ENCODE measurements at regions not wholly inside any gene's neighbourhood (a gene's known extent, or its start where the extent isn't known, plus 50 kb on each side); places are given as distances from the start of the nearest gene placed in this dataset.
A peak's percentile ranks its signal among the peaks of the same experiment; 100 is the strongest.
"Not testable (repeated sequence)": the region's sequence is repeated elsewhere in the genome, so short reads cannot be mapped to it uniquely, and the experiment has no call there.

DNA sequence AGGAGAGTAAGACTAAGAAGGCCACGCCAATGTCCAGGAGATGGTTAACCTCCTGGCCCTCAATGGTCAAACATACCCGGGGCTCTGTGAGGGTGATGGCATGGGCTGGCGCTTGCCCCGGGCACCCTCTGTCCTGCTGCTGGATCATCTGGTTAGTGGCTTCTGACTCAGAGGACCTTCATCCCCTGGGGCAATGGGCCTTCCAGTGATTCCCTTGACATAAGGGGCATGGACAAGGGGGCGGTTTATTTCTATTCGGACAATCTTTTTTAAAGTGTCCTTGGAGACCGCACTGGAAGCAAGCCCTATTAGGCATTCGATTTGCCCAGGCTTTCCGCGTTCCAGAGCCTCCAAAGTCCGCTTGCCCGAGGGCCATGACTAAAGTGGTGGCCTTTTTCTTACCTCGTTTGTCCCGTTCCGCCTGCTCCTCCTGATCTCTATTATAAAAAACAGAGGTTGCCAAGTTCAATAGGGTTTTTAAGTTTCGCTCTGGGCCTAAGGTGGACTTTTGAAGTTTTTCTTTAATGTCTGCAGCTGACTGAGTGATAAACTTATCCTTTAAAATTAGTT, 93.4 kb upstream of the RHOBTB1 start:
- DNase-seq: not testable (repeated sequence)

DNA sequence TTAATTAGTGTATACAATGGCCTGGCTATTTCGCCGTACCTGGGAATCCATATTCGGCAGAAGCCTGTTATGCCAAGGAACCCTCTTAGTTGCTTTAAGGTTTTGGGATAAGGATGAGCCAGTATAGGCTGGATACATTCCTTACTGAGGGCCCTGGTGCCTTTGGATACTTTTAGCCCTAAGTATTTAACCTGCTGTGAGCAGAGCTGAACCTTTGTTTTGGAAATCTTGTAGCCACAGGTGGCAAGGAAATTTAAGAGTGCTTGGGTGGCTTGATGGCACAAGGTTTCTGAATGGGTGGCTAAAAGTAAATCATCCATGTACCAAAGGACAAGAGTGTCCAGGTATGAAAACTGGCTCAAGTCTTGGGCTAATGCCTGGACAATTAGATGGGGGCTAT, 92.2 kb upstream of the RHOBTB1 start:
- not testable (repeated sequence) for DNase-seq

DNA sequence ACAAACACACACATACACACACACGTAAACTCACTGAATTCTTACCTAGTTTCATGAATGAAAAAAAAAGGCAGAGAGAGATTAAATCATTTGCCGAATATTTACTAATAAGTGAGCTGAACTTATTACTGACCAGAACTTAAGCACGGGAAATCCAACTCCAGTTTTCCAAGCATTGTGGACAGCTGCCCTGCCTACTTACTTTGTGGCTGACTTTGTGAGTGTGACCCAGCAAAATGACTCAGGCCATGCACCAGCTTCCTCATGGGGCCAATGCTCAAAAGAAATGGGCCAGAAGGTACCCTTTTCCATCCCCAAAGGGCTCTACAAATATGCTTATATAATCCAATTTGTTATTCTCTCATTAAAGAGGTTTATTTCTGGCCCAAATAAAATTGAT, 87.4 kb upstream of the RHOBTB1 start:
- no peak for DNase-seq

DNA sequence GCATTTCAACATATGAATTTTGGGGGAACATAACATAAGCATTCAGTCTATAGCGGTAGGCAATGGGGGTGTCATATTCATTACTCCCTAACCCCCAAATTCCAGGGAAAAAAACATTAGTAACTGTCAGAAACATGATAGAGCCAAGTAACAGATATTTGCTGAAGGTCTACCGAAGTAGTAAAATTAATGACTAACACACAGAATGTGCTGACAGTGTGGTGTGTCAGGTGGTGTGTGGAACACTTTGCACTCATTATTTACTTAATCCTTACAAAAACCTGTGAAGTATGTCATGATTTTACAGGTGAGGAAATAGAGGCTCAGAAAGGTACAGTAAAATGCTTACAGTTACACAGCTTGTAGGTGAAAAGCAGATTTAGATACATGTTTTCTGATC, 85.4 kb upstream of the RHOBTB1 start:
- no peak for DNase-seq

DNA sequence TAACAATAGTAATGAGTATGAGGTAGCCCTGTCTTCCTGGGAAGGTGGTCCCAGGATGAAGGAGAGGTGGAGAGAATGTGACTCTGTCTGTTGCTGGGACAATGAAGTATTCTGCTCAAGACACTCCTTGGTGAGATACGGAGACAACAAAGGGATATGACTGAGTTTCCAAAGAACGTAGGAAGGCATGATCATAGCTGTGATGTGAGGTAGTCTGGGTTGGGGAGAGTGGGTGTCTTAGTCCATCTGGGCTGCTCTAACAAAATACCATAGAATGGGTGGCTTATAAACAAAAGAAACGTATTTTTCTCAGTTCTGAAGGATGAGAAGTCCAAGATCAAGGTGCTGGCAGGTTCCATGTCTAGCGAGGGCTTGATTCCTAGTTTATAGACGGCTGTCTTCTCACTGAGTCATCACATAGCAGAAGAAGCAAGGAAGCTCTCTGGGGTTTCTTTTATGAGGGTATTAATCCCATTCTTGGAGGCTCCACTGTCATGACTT, 84.9 kb upstream of the RHOBTB1 start:
- no peak for DNase-seq

DNA sequence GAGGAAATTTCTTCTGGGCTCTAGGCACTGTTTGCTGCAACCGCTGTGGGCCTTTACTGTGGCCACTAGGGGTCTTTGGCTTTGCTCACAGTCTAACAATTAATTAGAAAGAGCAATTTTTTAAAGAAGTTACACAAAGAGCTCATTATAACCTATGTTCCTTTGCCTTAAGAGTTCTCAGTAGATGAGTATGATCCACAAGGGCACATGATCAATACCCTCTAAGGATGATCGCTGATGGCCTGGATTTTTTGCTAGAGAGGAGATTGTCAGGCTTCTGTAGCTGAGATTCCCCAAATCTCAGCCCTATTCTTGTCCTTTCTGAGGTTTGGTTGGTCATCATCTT, 80.8 kb upstream of the RHOBTB1 start:
- DNase-seq: no peak

DNA sequence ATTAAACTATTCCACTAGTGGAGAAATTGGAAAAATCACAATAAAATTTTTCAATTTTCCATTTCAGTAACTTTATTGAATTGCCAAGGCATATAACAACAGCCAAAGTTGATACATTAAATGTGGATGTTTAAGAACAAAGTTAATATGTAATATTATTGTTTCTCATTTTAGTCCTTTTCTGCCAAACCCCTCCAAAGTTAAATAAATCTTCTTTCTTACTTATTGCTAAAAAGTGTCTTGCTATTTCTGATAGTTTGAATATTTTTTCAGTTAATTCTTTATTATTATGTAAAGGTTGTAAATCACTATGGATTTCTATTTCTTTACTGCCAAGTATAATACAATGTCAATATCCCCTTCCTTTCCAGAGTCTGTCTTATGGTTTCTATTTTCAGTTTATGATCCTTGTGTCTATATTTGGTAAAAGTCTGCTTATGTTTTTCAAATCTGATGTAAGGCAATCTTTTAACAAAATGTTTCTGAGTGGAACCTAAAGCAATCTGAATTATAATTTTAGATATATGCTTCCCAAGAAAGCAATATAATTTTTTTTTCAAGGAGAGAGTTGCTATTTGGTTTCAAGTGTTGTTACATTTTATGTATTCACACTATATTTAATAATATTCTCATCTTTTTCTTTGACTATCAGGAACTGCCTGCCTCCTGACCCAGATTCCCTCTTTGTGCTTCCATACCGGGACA, 80.3 kb upstream of the RHOBTB1 start:
- DNase-seq: no peak

DNA sequence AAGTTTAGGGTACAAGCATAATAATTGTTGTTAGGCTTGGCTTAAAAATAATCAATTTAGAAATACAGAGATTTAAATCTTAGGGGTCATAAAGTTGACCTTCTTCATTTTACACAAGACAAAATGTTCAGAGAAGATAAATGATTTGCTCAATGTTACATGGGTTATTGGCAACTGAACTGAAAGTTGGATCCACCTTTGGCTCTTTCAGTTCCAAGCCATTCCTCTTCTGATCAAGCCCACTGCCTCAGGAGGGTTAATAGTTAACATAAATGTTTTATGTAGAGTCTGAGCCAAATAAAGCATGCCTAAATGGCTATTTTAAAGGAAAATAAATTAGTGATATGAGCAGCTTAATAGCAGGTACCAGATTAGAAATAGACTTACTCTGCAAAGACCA, 79.1 kb upstream of the RHOBTB1 start:
- DNase-seq: no peak

DNA sequence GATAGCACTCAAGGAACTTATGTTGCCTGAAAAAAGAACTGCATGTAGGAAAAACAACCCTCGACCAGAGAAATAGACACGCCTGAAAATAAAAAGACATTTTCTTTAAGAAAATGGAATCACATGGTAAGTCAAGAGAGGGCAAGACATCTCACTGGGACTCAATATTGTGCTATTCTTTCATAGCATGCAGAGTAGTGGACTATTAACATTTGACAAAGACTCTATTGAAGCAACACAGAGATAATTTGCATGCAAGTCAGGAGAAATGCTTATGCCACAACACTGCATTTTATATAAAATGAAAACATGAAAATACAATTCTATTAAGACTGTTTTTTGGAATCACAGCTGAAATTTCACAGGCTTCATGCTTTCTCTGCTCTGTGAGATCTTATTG, 77.9 kb upstream of the RHOBTB1 start:
- no peak for DNase-seq

DNA sequence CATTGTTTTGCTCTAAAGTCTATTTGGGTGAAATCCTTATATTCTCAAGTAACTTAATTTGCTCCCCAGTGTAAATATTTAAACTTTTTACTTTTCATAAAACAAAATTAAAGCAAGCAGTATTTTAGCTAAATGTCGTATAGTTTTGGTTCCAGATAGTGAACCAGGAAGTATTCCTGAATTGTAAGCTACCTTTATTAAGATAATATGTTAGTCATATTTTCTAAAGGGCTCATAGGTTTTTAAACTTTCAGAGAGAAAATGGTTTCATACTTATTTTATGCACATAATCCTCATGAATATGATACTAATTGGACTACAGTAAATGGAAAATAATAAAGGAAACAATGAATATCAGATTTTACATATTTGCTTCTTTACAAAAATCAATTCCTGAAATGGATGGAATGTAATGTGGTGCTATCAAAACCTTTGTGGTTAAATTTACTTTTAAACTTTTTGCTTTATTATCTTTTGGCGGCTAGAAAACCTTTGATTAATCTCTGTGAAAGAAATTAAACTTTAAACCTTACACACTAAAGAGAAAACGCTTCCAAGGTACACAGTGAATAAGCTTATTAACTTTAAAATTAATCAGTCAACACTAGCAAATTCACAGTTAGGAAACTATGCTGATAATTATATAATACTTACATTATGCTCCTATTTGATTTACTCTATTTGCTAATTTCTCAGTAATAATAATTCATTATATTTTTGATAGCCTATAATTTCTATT, 76.6 kb upstream of the RHOBTB1 start:
- no peak for DNase-seq

DNA sequence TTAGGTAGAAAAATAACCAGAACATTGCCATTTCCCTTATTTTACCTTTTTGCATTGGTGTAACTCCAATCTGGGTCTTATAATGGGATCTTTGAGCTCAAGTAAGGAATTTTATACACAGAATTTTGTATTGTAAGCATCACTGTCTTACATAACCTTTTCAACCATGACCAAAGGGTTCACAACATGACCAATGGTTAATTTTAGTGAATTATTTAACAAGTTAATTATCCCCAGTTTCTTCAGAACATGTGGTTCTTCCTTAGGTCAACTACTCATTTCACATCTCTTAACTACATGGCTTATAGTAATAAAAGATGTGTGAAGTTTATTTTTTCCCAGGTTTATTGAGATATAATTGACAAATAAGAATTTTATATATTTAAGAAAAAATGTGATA, 74.2 kb upstream of the RHOBTB1 start:
- DNase-seq: no peak

DNA sequence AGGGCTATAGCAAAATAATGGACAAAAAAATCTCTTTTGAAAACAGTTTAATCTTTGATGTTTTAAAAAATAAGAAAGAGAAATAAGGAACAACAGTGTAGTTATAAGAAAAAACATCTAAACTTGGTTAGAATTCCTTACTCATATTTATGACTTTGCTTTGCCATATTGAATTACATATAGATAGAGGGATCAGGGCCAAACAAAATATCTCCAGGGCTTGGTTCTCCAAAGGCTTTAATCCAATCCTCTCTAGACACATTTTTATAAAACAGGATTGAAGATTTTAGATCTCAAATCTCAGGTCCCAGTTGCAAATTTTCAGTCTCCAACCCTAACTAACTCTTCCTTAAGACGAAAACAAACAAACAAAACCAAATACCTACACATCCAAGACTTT, 72.6 kb upstream of the RHOBTB1 start:
- no peak for DNase-seq

DNA sequence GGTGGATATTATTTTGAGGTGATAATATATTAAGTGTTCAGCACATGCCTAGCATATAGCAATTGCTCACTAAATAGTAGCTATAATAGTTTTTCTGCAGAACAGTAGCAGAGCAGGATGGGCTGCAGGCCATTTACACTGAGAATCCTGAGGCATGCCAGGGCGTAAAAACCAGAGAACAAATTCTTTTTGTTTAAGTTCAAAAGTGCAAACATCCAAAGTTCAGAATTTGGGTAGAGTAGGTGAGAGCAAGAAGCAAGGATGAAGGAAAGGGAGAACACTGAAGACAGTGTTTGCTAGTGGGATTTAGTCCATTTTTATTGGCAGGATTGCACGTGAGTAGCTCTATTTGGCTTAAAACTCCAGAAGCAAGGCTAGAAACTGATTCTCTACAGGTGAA, 72.0 kb upstream of the RHOBTB1 start:
- DNase-seq: no peak

DNA sequence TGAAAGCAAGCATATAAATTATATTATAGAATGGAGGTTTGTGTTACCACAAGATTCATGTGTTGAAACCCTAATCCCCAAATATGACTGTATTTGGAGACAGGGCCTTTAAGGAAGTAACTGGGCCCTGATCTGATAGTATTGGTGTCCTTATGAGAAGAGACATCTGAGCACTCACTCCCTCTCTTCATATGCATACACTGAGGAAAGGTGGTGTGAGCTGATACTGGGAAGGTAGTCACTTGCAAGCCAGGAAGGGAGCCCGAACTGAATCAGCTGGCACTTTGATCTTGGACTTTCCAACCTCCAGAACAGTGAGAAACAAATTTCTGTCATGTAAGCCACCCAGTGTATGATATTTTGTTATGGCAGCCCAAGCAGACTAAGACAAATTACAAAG, 66.9 kb upstream of the RHOBTB1 start:
- DNase-seq: no peak

DNA sequence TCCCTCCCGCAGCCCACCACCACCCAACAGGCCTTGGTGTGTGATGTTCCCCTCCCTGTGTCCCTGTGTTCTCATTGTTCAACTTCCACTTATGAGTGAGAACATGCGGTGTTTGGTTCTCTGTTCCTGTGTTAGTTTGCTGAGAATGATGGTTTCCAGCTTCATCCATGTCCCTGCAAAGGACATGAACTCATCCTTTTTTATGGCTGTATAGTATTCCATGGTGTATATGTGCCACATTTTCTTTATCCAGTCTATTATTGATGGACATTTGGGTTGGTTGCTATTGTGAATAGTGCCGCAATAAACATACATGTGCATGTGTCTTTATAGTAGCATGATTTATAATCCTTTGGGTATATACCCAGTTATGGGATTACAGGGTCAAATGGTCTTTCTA, 59.1 kb upstream of the RHOBTB1 start:
- not testable (repeated sequence) for DNase-seq

DNA sequence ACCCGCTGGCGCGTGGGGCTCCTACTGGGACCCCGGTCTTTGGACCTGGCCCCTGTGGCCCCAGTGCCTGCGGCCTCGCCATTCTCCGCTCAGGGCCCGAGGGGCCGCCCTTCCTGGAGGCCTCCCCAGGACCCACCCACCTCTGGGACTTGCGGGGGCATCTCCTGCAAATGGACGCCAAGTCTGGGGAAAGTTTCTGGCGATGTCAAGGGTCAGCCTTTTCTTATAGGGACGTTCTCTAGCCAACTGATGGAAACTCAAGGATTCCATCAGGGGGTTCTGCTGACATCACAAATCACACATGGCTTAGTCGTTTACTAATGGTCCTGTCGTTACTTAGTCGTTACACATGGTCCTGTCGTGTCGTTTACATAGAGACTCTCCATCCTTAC, 57.7 kb upstream of the RHOBTB1 start:
- DNase-seq: no peak

DNA sequence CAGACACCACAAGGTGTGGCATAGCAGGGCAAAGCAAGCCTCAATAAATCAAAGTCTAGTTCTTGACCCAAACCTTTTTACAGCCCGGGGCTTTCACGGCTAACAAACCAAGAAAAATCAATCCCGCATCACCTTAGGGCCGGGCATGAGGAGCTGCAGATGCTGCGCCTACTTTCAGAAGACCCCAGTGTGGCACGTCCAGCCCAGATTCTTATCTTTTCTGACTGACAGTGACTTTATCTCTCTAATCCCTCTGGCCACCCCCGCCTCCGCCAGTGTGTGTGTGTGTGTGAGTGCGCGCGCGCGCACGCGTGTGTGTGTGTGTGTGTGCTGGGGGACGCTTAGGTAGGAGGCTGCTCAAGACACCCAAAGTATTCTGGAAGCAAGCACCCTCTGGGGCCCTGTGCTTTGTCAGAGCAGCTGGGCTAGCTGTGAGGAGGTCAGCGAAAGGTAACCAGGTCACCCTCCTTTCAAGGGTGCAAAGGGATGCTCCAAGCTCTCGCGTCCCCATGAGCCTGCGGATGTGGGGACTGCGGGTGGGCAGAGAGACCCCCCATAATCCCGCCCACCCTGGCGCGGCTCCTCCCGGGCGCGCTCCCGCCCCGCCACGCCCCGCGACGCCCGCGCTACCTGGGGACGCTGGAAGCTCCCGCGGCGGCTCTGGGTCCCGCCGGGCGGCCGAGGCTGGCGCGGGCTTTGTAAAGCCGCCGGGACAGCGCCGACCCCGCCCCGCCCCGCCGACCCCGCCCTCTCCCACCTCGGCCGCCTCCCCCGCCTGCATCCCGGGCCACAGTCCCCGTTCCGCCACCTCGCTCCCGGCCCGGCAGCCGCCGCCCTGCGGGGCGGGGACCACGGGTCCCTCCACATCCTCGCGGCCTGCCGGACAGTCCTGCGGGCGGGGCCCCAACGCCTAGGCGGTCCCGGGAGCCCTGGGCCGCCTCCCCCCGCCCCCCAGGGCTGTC, 57.1 kb upstream of the RHOBTB1 start:
- peak; percentile 49 for DNase-seq

DNA sequence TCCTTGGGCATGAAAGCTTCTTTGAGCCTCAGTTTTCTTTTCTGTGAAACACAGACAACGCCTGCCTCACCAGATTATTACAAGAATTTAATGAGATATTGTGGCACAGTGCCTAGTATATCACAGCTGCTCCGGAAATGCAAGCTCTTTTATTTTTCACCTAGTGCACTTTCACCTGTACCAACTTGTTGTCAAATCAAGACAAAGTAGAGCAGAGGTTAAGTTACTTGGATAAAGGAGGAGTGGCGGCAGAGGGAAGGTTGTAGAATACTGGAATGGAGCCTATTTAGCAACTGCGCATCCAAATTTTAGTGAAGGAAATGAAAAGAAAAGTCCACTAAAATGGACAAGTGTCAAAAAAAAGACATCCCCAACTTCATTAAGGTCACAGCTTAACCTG, 54.9 kb upstream of the RHOBTB1 start:
- DNase-seq: no peak

DNA sequence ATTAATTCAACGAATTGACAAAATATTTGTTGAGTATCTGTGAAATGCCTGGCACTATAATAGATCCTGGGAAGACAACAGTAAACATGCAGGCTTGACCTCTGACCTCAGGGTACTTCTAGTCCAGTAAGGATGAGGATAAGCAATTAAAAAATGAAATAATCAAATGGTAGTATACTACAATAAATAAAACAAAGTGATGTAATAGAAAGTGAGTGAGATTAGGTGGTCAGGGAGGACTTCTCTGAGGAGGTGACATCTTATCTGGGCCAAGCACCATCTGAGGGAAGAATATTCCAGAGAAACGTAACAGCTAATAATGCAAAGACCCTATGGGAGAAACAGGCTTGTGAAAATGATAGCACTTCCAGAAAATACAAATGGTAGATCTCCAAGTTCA, 50.1 kb upstream of the RHOBTB1 start:
- DNase-seq: no peak

All from NCI-H1436 (cell line).